Skeletal muscle tissue (tissue), 3 donors: ENCODE measurements at regions not wholly inside any gene's neighbourhood (a gene's known extent, or its start where the extent isn't known, plus 50 kb on each side); places are given as distances from the start of the nearest gene placed in this dataset.

Experiments used
- H3K27ac ChIP-seq: one replicate; pipeline ENCODE4 v1.7.0; 2013; ENCODE audit warnings: mild to moderate bottlenecking, low read depth, low read length, inconsistent platforms
- H3K27me3 ChIP-seq, 3 donors: one replicate each; pipeline ENCODE4 v1.7.0; 2013; ENCODE audit warnings: low read length in 3 of 3; ENCODE audit not compliant: control insufficient read depth in 3 of 3, insufficient read depth in 3 of 3
- H3K36me3 ChIP-seq, 3 donors: one replicate each; pipeline ENCODE4 v1.7.0; 2013; ENCODE audit warnings: low read length in 3 of 3; ENCODE audit not compliant: control insufficient read depth in 3 of 3, insufficient read depth in 3 of 3
- H3K4me1 ChIP-seq, 3 donors: one replicate each; pipeline ENCODE4 v1.7.0; 2013; ENCODE audit warnings: low read length in 3 of 3, mild to moderate bottlenecking in 3 of 3; ENCODE audit not compliant: control insufficient read depth in 3 of 3, insufficient read depth in 3 of 3
- H3K4me3 ChIP-seq, 3 donors: one replicate each; pipeline ENCODE4 v1.7.0; 2013; ENCODE audit warnings: low read length in 3 of 3
- H3K9ac ChIP-seq, 3 donors: one replicate each; pipeline ENCODE4 v1.7.0; 2013; ENCODE audit warnings: low read length in 3 of 3, mild to moderate bottlenecking in 3 of 3, moderate library complexity in 2 of 3, low read depth in 1 of 3
- H3K9me3 ChIP-seq, 3 donors: one replicate each; pipeline ENCODE4 v1.7.0; 2013; ENCODE audit warnings: low read length in 3 of 3; ENCODE audit not compliant: control insufficient read depth in 3 of 3
- donor health status: Osteomylitis.

DNA sequence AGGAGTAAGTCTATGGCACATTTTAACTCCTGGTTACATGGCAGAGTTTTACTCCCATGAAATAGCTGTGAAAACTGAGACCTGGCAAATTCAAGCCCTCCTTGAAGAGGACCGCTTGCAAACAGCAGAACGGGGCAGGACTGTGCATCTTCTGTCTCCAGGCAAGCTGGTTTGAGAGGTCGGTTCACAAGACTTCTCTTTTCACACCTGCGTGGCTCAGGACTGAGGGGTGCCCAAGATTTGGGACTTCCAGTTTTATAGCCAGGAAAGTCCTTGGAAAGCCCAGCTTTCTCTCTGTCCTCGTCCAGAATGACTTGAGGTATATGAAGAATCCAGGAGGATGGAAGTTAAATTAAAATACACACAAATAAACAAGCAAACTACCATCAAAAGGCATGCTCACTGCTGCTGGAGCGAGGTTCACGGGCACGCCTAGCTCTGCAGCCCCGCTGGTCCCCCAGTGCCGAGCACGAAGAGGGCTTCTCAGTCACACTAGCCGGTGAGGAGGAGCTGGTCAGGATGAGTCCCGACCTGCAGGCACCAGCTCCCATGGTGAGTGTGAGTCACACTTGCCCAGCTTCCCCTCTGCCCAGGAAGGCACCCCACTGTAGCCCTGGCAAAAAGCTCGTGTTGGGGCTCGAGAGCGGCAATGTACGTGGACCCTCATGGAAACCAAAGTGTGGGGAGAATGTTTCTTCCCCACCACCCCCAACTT, 1382.4 kb downstream of the BRD1 start:
- H3K4me3 ChIP-seq = no peak overlapping the region
- H3K4me1 ChIP-seq = no peaks in the 10 kb centered on the region
- no peak overlapping the region for H3K9ac ChIP-seq
- H3K9me3 ChIP-seq = peaks cover 0 to 7% (median 0%) of the 10 kb centered on the region in 3 donors
- peaks cover 6 to 26% (median 22%) of the 10 kb centered on the region in 3 donors for H3K27me3 ChIP-seq
- H3K36me3 ChIP-seq = no peaks in the 10 kb centered on the region
- no peak overlapping the region for H3K27ac ChIP-seq

GRCh38 chr22:48444320-48445112, 1383.2 kb downstream of the BRD1 start:
- Histone ChIP-seq H3K9me3 (peaks cover 0 to 7% (median 0%) of the 10 kb centered on the region in 3 donors), H3K27me3 (peaks cover 6 to 22% (median 19%) of the 10 kb centered on the region in 3 donors), H3K36me3 (no peaks in the 10 kb centered on the region), H3K4me1 (no peaks in the 10 kb centered on the region), H3K27ac (no peak overlapping the region), H3K9ac (no peak overlapping the region), H3K4me3 (no peak overlapping the region)

DNA sequence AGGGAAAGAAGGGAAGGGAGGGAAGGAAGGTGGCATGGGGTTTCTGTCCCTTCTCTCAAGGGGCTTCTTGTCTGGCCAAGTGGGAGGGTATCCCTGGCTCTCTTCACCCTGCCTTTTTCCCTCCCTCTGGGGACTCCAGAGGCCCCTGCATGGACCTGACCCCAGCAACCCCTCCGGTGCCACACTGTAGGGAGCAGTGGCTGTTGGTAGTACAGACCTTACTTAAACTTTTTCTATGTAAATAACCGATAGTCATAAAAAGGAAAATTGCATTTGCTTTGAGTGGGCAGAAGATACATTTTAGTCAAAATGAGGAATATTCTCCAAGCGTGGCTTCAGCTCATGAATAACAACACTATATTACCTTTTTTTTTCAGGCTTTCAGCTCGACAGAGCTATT, 1384.0 kb downstream of the BRD1 start:
- Histone ChIP-seq H3K4me1 (no peaks in the 10 kb centered on the region), H3K4me3 (no peak overlapping the region), H3K27me3 (peaks cover 6 to 19% (median 14%) of the 10 kb centered on the region in 3 donors), H3K9me3 (peaks cover 0 to 5% (median 0%) of the 10 kb centered on the region in 3 donors), H3K9ac (no peak overlapping the region), H3K27ac (no peak overlapping the region), H3K36me3 (no peaks in the 10 kb centered on the region)

DNA sequence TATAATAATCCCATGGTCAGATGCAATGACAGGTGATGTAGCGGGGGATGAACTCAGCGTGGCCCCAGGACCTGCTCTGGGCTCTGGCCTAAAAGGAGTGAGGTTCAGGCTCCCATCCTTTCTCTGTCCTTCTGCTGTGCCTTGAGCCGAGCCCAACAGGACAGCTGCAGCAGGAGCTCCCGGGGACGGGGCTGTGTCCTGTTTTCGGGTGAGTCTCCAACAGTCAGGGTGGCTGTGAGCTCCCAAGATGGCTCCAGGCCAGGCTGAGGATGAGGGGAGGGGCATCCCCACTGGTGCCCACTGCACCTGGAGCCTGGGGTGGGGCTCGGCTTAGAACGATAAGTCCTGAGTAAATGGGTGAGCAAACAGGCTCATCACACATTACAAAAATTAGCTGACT, 1385.0 kb downstream of the BRD1 start:
- H3K27me3 ChIP-seq = peaks cover 7 to 16% (median 11%) of the 10 kb centered on the region in 3 donors
- H3K36me3 ChIP-seq = no peaks in the 10 kb centered on the region
- no peak overlapping the region for H3K27ac ChIP-seq
- H3K4me1 ChIP-seq = no peaks in the 10 kb centered on the region
- H3K4me3 ChIP-seq = no peak overlapping the region
- no peaks in the 10 kb centered on the region for H3K9me3 ChIP-seq
- H3K9ac ChIP-seq = no peak overlapping the region

DNA sequence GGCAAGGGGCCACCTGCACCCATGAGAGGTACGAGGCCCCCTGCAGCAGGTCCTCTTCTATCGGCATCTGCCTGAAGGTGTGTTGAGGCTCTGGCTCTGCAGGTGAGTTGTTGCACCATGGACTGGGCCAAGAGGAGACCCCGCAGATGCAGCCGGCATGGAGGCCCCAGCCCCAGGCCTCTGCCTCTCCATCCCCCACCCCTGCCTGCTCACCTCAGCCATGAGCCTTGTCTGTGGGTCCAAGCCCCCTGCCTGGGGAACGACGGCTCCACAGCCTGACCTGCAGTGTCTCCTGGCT, 1386.2 kb downstream of the BRD1 start:
- peaks cover 2 to 16% (median 11%) of the 10 kb centered on the region in 3 donors for H3K27me3 ChIP-seq
- no peak overlapping the region for H3K27ac ChIP-seq
- H3K4me3 ChIP-seq = no peak overlapping the region
- no peaks in the 10 kb centered on the region for H3K4me1 ChIP-seq
- H3K36me3 ChIP-seq = no peaks in the 10 kb centered on the region
- H3K9ac ChIP-seq = no peak overlapping the region
- no peaks in the 10 kb centered on the region for H3K9me3 ChIP-seq

DNA sequence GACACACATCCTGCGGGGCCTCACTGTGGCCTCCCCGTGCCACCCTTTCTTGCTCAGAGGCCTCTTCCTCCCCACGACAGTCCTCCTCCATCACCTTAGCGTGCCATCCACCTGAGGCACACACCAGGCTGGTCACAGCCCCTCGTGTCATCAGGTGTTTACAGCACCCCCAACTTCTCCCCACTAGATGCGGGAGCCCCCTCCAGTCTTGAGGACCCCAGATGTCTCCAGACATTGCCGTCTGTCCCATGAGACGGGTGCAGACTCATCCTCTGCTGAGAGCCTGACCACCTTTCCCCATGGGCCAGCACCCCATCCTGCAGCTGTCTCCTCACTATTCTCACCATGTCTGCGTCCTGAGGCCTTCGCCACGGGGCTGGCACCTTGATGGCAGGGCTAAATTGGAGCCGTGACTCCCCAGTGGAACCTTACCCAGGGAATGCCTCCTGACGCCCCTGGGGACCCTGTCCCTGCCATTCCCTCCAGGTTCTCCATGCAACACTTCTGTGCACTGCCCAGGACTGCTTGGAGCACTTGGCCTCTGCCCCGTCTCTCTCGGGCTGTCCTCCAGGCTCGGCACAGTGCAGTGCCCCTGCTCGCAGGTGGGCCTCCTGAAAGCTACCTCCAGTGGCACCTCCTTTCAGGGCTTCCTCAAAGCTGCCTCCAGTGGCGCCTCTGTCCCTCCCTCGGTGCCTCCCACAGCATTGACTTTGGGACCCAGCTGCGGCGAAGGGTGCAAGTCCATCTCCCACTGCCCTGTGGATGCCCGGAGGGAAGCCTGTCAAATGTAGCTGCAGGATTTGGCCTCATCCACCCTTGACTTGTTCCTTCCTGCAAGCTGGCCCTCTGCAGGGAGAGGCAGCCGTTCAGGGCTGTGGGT, 1386.8 kb downstream of the BRD1 start:
- Histone ChIP-seq H3K4me1 (no peaks in the 10 kb centered on the region), H3K9ac (no peak overlapping the region), H3K4me3 (no peak overlapping the region), H3K9me3 (no peaks in the 10 kb centered on the region), H3K36me3 (no peaks in the 10 kb centered on the region), H3K27me3 (peaks cover 0 to 16% (median 11%) of the 10 kb centered on the region in 3 donors), H3K27ac (no peak overlapping the region)

GRCh38 chr22:48440176-48440575, 1387.5 kb downstream of the BRD1 start:
- Histone ChIP-seq H3K9me3 (no peaks in the 10 kb centered on the region), H3K9ac (no peak overlapping the region), H3K36me3 (no peaks in the 10 kb centered on the region), H3K4me1 (no peaks in the 10 kb centered on the region), H3K27ac (no peak overlapping the region), H3K27me3 (peaks cover 3 to 11% (median 11%) of the 10 kb centered on the region in 3 donors), H3K4me3 (no peak overlapping the region)

- Histone ChIP-seq H3K4me1 (no peaks in the 10 kb centered on the region), H3K36me3 (no peaks in the 10 kb centered on the region), H3K27me3 (peaks cover 3 to 11% (median 9%) of the 10 kb centered on the region in 3 donors), H3K9ac (no peak overlapping the region), H3K27ac (no peak overlapping the region), H3K4me3 (no peak overlapping the region), H3K9me3 (no peaks in the 10 kb centered on the region)
Measured at GRCh38 chr22:48439560-48440135, 1388.0 kb downstream of the BRD1 start.

DNA sequence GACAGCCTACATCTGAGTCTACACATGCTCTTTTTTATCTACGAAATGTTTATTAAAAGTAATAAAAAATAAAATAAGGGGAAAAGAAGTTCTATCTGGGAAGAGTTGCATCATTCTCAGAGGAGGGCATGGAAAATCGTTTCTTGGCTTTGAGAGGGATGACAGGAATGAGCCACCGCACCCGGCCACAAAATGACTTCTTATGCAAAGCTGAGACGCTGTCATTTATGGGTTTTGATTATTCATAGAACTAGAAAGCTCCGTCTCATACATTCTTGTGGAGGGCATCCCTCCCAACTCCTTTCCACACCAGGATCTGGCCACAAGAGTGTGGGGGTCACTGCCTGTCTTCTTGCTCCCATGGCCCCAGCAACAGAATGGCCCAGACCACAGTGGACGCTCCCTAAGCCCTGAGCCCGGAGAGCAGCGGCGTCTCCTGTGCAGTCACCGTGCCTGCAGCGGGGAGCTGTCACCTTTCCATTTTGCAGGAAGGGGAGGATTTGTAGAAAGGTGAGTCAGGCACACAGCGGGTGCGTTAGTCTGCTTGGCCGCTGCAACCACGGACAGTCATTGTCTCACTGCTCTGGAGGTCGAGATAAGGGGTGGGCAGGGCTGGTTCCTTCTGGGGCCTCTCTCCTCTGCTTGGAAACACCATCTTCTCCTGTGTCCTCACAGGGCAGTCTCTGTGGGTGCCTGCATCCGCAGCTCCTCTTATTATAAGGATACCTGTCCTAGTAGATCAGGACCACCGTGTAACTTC, 1388.7 kb downstream of the BRD1 start:
- Histone ChIP-seq H3K4me1 (no peaks in the 10 kb centered on the region), H3K27me3 (peaks cover 2 to 11% (median 3%) of the 10 kb centered on the region in 3 donors)

More for the DNA sequence above, 1388.7 kb downstream of the BRD1 start:
- H3K27ac ChIP-seq = no peak overlapping the region
- no peaks in the 10 kb centered on the region for H3K9me3 ChIP-seq
- no peak overlapping the region for H3K4me3 ChIP-seq
- H3K9ac ChIP-seq = no peak overlapping the region
- no peaks in the 10 kb centered on the region for H3K36me3 ChIP-seq
